ENCODE measurements at regions not wholly inside any gene's neighbourhood (a gene's known extent, or its start where the extent isn't known, plus 50 kb on each side); places are given as distances from the start of the nearest gene placed in this dataset.

- H3K4me3 ChIP-seq (ENCODE audit: low read depth, low read length): no peak overlapping the region
- TF ChIP-seq ZNF777 (tag by site-specific recombination; IDR thresholded peaks at IDR 0.05; ENCODE audit: borderline replicate concordance) (no peak), ZNF18 (tag by site-specific recombination; IDR thresholded peaks at IDR 0.05) (no peak), HOXC10 (CRISPR knock-in tag; IDR thresholded peaks at IDR 0.05) (no peak)
- no peaks in the 10 kb centered on the region for H3K36me3 ChIP-seq (ENCODE audit: control insufficient read depth in 2 of 2, insufficient read depth in 1 of 2, low read length in 2 of 2)
- H3K9me3 ChIP-seq (ENCODE audit: control insufficient read depth, insufficient read depth, low read depth, low read length): no peaks in the 10 kb centered on the region
- ChIA-PET POLR2A (interaction anchor here (1.5 kb wide), 1 partner anchor 211 kb away, joined by 6 read pairs; the partner anchor contains the start of gene GADD45G), CTCF (interaction anchor here (1.1 to 2.3 kb wide), 3 partner anchors 218 to 284 kb away, joined by 3 to 5 read pairs (median 4); no protein-coding TSS in a partner anchor)
- H3K4me1 ChIP-seq (ENCODE audit: control insufficient read depth, insufficient read depth, low read length): no peaks in the 10 kb centered on the region
- H3K27ac ChIP-seq (ENCODE audit: extremely low read depth, low read depth, low read length): no peak overlapping the region
Measured at GRCh38 chr9:89815903-89816573, 211.2 kb downstream of the GADD45G start.

GRCh38 chr9:89817151-89817950 lies 212.5 kb downstream of the GADD45G start:
- CTCF ChIA-PET: interaction anchor here (1.3 to 2.3 kb wide), 3 partner anchors 219 to 282 kb away, joined by 3 to 5 read pairs (median 4); no protein-coding TSS in a partner anchor
- TF ChIP-seq ZNF266 (tag by site-specific recombination; IDR thresholded peaks at IDR 0.05; ENCODE audit: low read depth): no peak
- no peak for TF ChIP-seq PRDM4 (tag by site-specific recombination; IDR thresholded peaks at IDR 0.05)
- no peak for TF ChIP-seq SP3 (tag by site-specific recombination; IDR thresholded peaks at IDR 0.05)
- TF ChIP-seq SP2 (tag by site-specific recombination; IDR thresholded peaks at IDR 0.05): no peak
- no peak for TF ChIP-seq ZNF513 (tag by site-specific recombination; IDR thresholded peaks at IDR 0.05)
- no peak for TF ChIP-seq ZBTB11 (tag by site-specific recombination; conservative IDR thresholded peaks at IDR 0.05; ENCODE audit: low read depth)
- no peak for TF ChIP-seq ZNF10 (tag by site-specific recombination; IDR thresholded peaks at IDR 0.05)
- TF ChIP-seq ZBTB10 (tag by site-specific recombination; IDR thresholded peaks at IDR 0.05): no peak
- no peak for TF ChIP-seq ZNF654 (tag by site-specific recombination; IDR thresholded peaks at IDR 0.05; ENCODE audit: low read depth)
- no peak for TF ChIP-seq GLI2 (tag by site-specific recombination; IDR thresholded peaks at IDR 0.05; ENCODE audit: borderline replicate concordance, low read depth)
- TF ChIP-seq YY2 (tag by site-specific recombination; IDR thresholded peaks at IDR 0.05): no peak
- TF ChIP-seq ZNF221 (tag by site-specific recombination; IDR thresholded peaks at IDR 0.05; ENCODE audit: borderline replicate concordance): no peak
- no peak for TF ChIP-seq ZBTB20 (tag by site-specific recombination; IDR thresholded peaks at IDR 0.05)
- no peak for TF ChIP-seq ZFP3 (tag by site-specific recombination; IDR thresholded peaks at IDR 0.05; ENCODE audit: low read depth)
- TF ChIP-seq ZIC2 (tag by site-specific recombination; IDR thresholded peaks at IDR 0.05): no peak
- TF ChIP-seq WT1 (tag by site-specific recombination; IDR thresholded peaks at IDR 0.05): no peak
- no peak for TF ChIP-seq YY1 (tag by site-specific recombination; IDR thresholded peaks at IDR 0.05)

More at GRCh38 chr9:89817151-89817950, 212.5 kb downstream of the GADD45G start:
- no peak overlapping the region for H3K4me3 ChIP-seq (ENCODE audit: low read depth, low read length)
- no peaks in the 10 kb centered on the region for H3K36me3 ChIP-seq (ENCODE audit: control insufficient read depth in 2 of 2, insufficient read depth in 1 of 2, low read length in 2 of 2)
- no peaks in the 10 kb centered on the region for H3K4me1 ChIP-seq (ENCODE audit: control insufficient read depth, insufficient read depth, low read length)
- no peak overlapping the region for H3K27ac ChIP-seq (ENCODE audit: extremely low read depth, low read depth, low read length)
- H3K9me3 ChIP-seq (ENCODE audit: control insufficient read depth, insufficient read depth, low read depth, low read length): no peaks in the 10 kb centered on the region
- POLR2A ChIA-PET: no interaction called here
